ENCODE measurements at regions not wholly inside any gene's neighbourhood (a gene's known extent, or its start where the extent isn't known, plus 50 kb on each side); places are given as distances from the start of the nearest gene placed in this dataset.

DNA sequence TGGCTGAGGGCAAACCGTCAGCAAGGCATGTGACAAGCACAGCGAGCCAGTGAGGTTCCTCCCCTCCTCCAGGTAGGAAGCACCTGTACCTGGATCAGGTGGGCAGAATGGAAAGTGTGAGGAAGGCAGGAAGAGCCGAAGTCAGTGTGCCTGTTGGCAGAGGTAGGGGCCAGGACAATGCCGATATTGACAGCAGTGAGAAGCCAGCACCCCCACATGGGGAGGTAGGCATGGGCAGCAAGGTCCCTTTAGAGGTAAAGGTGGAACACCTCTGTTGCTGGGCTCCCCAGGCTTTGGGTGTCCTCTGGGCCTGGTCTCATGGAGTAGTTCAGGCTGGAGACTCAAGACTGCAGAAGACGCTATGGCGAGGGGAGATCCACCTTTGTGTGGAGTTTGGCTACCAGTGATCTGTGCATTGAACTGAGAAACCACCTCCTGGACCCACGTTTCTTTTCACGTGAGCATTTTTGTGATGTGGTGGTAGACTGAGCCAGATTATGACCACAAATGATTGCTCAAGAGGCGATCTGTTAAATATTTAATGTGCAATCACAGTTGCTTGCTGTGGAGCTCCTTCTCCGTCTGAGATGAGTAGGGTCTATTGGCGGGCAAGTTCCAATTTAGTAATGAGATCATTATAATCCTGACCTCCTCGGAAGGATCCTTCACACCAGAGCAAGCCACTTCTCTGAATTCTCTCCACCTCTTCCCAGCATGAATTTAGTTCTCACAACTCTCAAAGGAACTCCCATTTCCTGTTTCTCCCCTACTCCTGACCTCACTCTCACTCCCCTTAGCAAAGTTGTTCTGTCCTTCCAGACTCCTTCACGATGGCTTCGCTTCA is 174.8 kb downstream of the CDH26 start:
- FAIRE-seq: no peak
- Histone ChIP-seq H3K4me3 (ENCODE audit: low read depth, low read length) (no peak overlapping the region), H3K36me3 (ENCODE audit: control insufficient read depth, insufficient read depth, low read length) (no peaks in the 10 kb centered on the region), H3K27me3 (ENCODE audit: control insufficient read depth, insufficient read depth, low read length) (no peaks in the 10 kb centered on the region)
- DNase-seq (ENCODE audit: low read depth): no peak
- TF ChIP-seq CTCF (IDR thresholded peaks at IDR 0.05; ENCODE audit: insufficient read depth, low read length, severe bottlenecking): no peak

DNA sequence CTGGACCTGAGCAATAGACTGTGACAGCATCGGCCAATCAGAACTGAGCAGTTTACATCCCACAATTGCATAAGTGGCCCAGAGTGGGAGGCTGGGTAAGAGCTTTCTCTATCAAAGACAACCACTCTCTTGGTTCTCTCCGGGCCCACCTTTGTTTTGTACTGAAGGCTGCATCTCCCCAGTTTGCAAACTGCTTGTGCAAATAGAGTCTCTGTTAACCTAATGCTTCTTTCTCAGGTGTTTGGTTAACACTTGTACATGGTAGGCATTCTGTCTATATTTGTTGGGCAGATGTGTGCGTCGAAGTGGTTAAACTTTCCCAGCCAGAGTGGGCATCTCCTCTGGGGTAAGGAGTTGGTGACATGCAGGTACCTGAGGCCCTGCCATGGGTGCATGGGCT is 177.1 kb downstream of the CDH26 start:
- Histone ChIP-seq H3K36me3 (ENCODE audit: control insufficient read depth, insufficient read depth, low read length) (no peaks in the 10 kb centered on the region), H3K27me3 (ENCODE audit: control insufficient read depth, insufficient read depth, low read length) (no peaks in the 10 kb centered on the region), H3K4me3 (ENCODE audit: low read depth, low read length) (no peak overlapping the region)
- no peak for TF ChIP-seq CTCF (IDR thresholded peaks at IDR 0.05; ENCODE audit: insufficient read depth, low read length, severe bottlenecking)
- no peak for FAIRE-seq
- no peak for DNase-seq (ENCODE audit: low read depth)

- no peak overlapping the region for H3K4me3 ChIP-seq (ENCODE audit: low read depth, low read length)
- TF ChIP-seq CTCF (IDR thresholded peaks at IDR 0.05; ENCODE audit: insufficient read depth, low read length, severe bottlenecking): no peak
- no peak for DNase-seq (ENCODE audit: low read depth)
- no peak for FAIRE-seq
- H3K27me3 ChIP-seq (ENCODE audit: control insufficient read depth, insufficient read depth, low read length): no peaks in the 10 kb centered on the region
- H3K36me3 ChIP-seq (ENCODE audit: control insufficient read depth, insufficient read depth, low read length): no peaks in the 10 kb centered on the region
These were observed 178.6 kb downstream of the CDH26 start for GRCh38 chr20:60136645-60137401.

DNA sequence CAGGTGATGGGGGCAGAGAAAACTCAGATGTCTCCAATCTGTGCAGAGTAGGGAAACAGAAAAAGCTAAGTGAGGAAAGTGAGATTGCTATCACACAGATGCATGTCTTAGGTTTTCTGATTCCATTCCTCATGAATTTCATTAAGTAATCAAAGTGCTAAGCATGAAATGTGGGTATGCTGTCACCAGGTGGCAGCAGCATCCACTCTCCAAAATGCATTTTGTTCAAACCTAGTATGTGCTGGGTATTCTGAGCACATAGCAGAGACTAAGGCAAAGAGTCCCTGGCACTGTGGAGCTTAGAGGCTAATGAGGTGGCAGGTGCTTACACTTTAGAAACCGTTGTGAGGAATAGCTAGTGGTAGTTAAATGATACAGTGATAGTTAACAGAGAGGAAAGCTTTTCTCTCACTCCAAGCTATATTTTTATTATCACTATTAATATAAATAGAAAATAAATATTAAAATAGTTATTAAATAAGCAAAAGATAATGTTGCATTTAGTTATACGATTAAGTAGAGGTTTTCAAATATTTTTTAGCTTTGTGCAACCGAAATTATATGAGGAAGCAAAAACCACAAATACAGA is 179.5 kb downstream of the CDH26 start:
- DNase-seq (ENCODE audit: low read depth) (peak; percentile 50), FAIRE-seq (no peak)
- peak; percentile 55 for TF ChIP-seq CTCF (IDR thresholded peaks at IDR 0.05; ENCODE audit: insufficient read depth, low read length, severe bottlenecking)
- peak overlapping the region; percentile 37 for H3K4me3 ChIP-seq (ENCODE audit: low read depth, low read length)
- no peaks in the 10 kb centered on the region for H3K36me3 ChIP-seq (ENCODE audit: control insufficient read depth, insufficient read depth, low read length)
- no peaks in the 10 kb centered on the region for H3K27me3 ChIP-seq (ENCODE audit: control insufficient read depth, insufficient read depth, low read length)

- no peak for TF ChIP-seq CTCF (IDR thresholded peaks at IDR 0.05; ENCODE audit: insufficient read depth, low read length, severe bottlenecking)
- Histone ChIP-seq H3K4me3 (ENCODE audit: low read depth, low read length) (peak overlapping the region; percentile 37), H3K27me3 (ENCODE audit: control insufficient read depth, insufficient read depth, low read length) (no peaks in the 10 kb centered on the region), H3K36me3 (ENCODE audit: control insufficient read depth, insufficient read depth, low read length) (no peaks in the 10 kb centered on the region)
- DNase-seq (ENCODE audit: low read depth) (peak; percentile 27), FAIRE-seq (no peak)
These were observed 180.3 kb downstream of the CDH26 start for GRCh38 chr20:60138256-60139220.
